ENCODE measurements at regions not wholly inside any gene's neighbourhood (a gene's known extent, or its start where the extent isn't known, plus 50 kb on each side); places are given as distances from the start of the nearest gene placed in this dataset.
"Not testable (repeated sequence)": the region's sequence is repeated elsewhere in the genome, so short reads cannot be mapped to it uniquely, and the experiment has no call there.

DNA sequence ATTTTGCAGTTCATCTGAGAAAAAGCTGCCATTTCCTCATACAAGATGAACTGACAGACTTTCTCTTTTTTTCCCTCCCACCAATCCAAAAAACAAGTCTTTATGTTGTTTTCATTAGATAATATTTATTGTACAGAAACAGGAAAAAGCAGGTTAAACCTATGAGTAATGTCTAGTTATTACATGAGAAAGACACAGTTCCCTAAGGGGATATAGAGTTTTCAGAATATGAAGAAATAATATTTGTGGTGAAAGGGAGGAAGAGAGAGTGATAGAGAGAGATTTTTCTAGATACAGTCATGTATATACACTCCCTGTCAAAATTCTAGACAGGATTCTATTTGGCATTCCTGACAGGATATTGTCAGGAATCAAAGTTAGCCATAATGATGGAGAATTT lies 392.4 kb downstream of the BMP2 start:
- Mint-ChIP-seq H3K36me3 (ENCODE audit: low read depth) (no peaks in the 10 kb centered on the region), H3K4me1 (ENCODE audit: low read depth) (peaks cover 9% of the 10 kb centered on the region), H3K4me3 (ENCODE audit: unreplicated experiment) (no peak overlapping the region), H3K27me3 (ENCODE audit: low read depth) (no peaks in the 10 kb centered on the region), H3K9me3 (ENCODE audit: low read depth) (no peaks in the 10 kb centered on the region), H3K27ac (ENCODE audit: unreplicated experiment) (no peak overlapping the region)
- TF ChIP-seq, protein P1, sequence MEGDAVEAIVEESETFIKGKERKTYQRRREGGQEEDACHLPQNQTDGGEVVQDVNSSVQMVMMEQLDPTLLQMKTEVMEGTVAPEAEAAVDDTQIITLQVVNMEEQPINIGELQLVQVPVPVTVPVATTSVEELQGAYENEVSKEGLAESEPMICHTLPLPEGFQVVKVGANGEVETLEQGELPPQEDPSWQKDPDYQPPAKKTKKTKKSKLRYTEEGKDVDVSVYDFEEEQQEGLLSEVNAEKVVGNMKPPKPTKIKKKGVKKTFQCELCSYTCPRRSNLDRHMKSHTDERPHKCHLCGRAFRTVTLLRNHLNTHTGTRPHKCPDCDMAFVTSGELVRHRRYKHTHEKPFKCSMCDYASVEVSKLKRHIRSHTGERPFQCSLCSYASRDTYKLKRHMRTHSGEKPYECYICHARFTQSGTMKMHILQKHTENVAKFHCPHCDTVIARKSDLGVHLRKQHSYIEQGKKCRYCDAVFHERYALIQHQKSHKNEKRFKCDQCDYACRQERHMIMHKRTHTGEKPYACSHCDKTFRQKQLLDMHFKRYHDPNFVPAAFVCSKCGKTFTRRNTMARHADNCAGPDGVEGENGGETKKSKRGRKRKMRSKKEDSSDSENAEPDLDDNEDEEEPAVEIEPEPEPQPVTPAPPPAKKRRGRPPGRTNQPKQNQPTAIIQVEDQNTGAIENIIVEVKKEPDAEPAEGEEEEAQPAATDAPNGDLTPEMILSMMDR (IDR thresholded peaks at IDR 0.05) = no peak
- DNase-seq (ENCODE audit: low spot score) = no peak

DNA sequence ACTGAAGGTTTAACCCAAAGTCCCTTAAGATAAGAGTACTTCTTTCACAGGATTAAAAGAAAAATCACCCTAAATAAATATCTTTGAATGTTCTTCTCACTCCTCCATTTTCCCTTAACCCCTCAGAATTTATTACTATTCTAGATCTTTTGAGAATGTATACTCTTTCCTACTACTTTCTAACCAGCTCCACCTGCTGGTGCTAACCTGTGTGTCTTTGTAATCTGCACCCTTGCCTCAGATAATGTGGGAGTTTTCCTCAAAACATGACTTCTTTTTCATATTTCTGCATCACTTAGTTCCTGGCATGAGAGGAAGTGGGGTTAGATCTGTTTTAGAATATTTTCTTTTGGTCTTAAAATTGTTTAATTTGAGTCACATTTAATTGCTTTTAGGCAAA lies 394.2 kb downstream of the BMP2 start:
- Mint-ChIP-seq H3K27me3 (ENCODE audit: low read depth) (no peaks in the 10 kb centered on the region), H3K27ac (ENCODE audit: unreplicated experiment) (no peak overlapping the region), H3K9me3 (ENCODE audit: low read depth) (no peaks in the 10 kb centered on the region), H3K4me3 (ENCODE audit: unreplicated experiment) (no peak overlapping the region), H3K4me1 (ENCODE audit: low read depth) (peaks cover 9% of the 10 kb centered on the region), H3K36me3 (ENCODE audit: low read depth) (no peaks in the 10 kb centered on the region)
- DNase-seq (ENCODE audit: low spot score) = no peak
- TF ChIP-seq, protein P1 (IDR thresholded peaks at IDR 0.05) = peak; percentile 74

DNA sequence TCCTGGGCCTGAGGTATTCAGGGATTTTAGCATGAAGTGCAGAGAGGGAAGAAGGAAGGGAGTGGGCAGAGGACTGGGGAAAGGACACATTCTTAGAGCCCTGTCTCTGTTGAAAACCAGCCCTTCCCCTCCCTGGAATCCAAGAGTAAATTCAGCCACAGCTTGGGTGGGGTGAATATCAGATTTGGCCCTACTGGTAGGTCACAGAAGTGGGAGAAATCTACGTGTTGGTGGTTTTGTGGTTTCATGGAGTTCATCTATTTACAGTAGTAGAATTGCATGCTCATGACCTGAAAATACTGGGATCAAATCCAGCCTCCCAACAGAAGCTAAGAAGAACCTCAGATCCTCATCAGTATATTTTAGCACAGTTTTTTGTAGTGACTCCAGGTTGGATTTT lies 404.4 kb downstream of the BMP2 start:
- Mint-ChIP-seq H3K4me1 (ENCODE audit: low read depth) (peaks cover 5% of the 10 kb centered on the region), H3K4me3 (ENCODE audit: unreplicated experiment) (no peak overlapping the region), H3K36me3 (ENCODE audit: low read depth) (no peaks in the 10 kb centered on the region), H3K27ac (ENCODE audit: unreplicated experiment) (no peak overlapping the region), H3K9me3 (ENCODE audit: low read depth) (no peaks in the 10 kb centered on the region), H3K27me3 (ENCODE audit: low read depth) (no peaks in the 10 kb centered on the region)
- TF ChIP-seq, protein P1 (IDR thresholded peaks at IDR 0.05) = no peak
- DNase-seq (ENCODE audit: low spot score) = no peak

DNA sequence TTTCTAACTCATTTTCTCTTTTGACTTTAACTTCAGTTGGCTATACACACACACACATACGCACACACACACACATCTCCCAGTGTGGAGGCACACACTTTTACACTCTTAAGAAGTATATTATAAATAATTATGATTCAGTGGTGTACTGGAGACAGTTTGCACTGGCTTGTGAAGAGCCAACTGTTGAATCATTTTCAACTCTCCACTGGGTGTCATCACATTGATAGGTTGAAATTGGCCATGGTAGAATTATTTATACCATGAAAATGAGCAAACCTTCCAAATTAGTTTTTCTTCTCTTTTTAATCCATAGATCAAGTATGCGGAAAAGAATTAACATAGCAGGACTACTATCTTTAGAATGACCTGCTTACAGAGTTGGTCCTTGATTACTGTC lies 407.1 kb downstream of the BMP2 start:
- Mint-ChIP-seq H3K4me1 (ENCODE audit: low read depth) (peaks cover 5% of the 10 kb centered on the region), H3K36me3 (ENCODE audit: low read depth) (no peaks in the 10 kb centered on the region), H3K4me3 (ENCODE audit: unreplicated experiment) (no peak overlapping the region), H3K27ac (ENCODE audit: unreplicated experiment) (no peak overlapping the region), H3K9me3 (ENCODE audit: low read depth) (peaks cover 7% of the 10 kb centered on the region), H3K27me3 (ENCODE audit: low read depth) (no peaks in the 10 kb centered on the region)
- TF ChIP-seq, protein P1 (IDR thresholded peaks at IDR 0.05) = no peak
- no peak for DNase-seq (ENCODE audit: low spot score)

DNA sequence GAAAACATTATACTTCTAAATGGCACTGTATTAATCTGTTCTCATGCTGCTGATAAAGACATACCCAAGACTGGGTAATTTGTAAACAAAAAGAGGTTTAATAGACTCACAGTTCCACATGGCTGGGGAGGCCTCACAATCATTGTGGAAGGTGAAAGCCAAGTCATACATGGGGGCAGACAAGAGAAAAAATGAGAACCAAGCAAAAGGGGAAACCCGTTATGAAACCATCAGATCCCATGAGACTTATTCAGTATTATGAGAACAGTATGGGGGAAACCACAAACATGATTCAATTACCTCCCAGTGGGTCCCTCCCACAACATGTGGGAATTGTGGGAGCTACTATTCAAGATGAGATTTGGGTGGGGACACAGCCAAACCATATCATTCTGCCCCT lies 408.3 kb downstream of the BMP2 start:
- not testable (repeated sequence) for H3K27me3 Mint-ChIP-seq (ENCODE audit: low read depth); DNase-seq (ENCODE audit: low spot score); H3K4me1 Mint-ChIP-seq (ENCODE audit: low read depth); H3K27ac Mint-ChIP-seq (ENCODE audit: unreplicated experiment); H3K4me3 Mint-ChIP-seq (ENCODE audit: unreplicated experiment); H3K36me3 Mint-ChIP-seq (ENCODE audit: low read depth)
- peaks cover 15% of the 10 kb centered on the region for H3K9me3 Mint-ChIP-seq (ENCODE audit: low read depth)

DNA sequence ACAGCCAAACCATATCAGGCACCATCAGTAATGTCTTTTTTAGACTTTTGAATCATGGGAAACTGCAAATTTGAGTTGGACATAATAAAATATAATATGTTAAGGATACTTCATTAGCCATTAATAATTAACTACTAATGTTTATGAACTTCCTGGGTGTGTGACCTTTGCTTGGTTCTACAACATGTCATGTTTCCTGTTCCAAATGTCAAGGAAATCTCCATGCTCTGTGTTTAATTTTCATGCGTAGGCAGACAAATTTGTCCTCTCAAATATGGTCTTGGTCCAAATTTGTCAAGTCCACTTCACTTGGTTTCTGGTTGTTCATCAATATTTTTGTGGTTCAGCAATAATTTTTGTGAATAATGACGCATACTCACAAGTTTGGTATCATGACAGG lies 410.5 kb downstream of the BMP2 start:
- H3K27ac Mint-ChIP-seq (ENCODE audit: unreplicated experiment) = no peak overlapping the region
- H3K36me3 Mint-ChIP-seq (ENCODE audit: low read depth) = no peaks in the 10 kb centered on the region
- no peaks in the 10 kb centered on the region for H3K4me1 Mint-ChIP-seq (ENCODE audit: low read depth)
- H3K27me3 Mint-ChIP-seq (ENCODE audit: low read depth) = no peaks in the 10 kb centered on the region
- no peak for DNase-seq (ENCODE audit: low spot score)
- H3K4me3 Mint-ChIP-seq (ENCODE audit: unreplicated experiment) = no peak overlapping the region
- H3K9me3 Mint-ChIP-seq (ENCODE audit: low read depth) = peaks cover 25% of the 10 kb centered on the region
- TF ChIP-seq, protein P1 (IDR thresholded peaks at IDR 0.05) = no peak
